GM19240 (cell line): ENCODE measurements at regions not wholly inside any gene's neighbourhood (a gene's known extent, or its start where the extent isn't known, plus 50 kb on each side); places are given as distances from the start of the nearest gene placed in this dataset.

Experiments used
- DNase-seq: peaks from one replicate; pipeline ENCODE4 v3.0.0; 2011; ENCODE audit warnings: low spot score; ENCODE audit not compliant: insufficient read length

- no peak for DNase-seq
Measured at GRCh38 chr9:20117986-20118385, 329.1 kb upstream of the SLC24A2 start.

- no peak for DNase-seq
Measured at GRCh38 chr9:20117482-20117881, 328.6 kb upstream of the SLC24A2 start.

GRCh38 chr9:20114974-20115373 is 326.1 kb upstream of the SLC24A2 start:
- no peak for DNase-seq

- no peak for DNase-seq
Measured at GRCh38 chr9:20112205-20112783, 323.5 kb upstream of the SLC24A2 start.

GRCh38 chr9:20111173-20111843 is 322.5 kb upstream of the SLC24A2 start:
- no peak for DNase-seq

GRCh38 chr9:20095430-20096092 is 306.7 kb upstream of the SLC24A2 start:
- no peak for DNase-seq

GRCh38 chr9:20092561-20092960 is 303.7 kb upstream of the SLC24A2 start:
- DNase-seq = no peak

GRCh38 chr9:20087481-20087880 is 298.6 kb upstream of the SLC24A2 start:
- no peak for DNase-seq

GRCh38 chr9:20085842-20086241 is 297.0 kb upstream of the SLC24A2 start:
- DNase-seq = no peak

GRCh38 chr9:20084125-20084524 is 295.3 kb upstream of the SLC24A2 start:
- no peak for DNase-seq

GRCh38 chr9:20083390-20083789 is 294.6 kb upstream of the SLC24A2 start:
- no peak for DNase-seq

- DNase-seq = no peak
Measured at GRCh38 chr9:20082831-20083230, 294.0 kb upstream of the SLC24A2 start.

- DNase-seq = no peak
Measured at GRCh38 chr9:20082406-20082805, 293.6 kb upstream of the SLC24A2 start.

- DNase-seq = no peak
Measured at GRCh38 chr9:20078246-20078645, 289.4 kb upstream of the SLC24A2 start.

GRCh38 chr9:20074291-20074690 is 285.5 kb upstream of the SLC24A2 start:
- DNase-seq = no peak

- DNase-seq = no peak
Measured at GRCh38 chr9:20070336-20070735, 281.5 kb upstream of the SLC24A2 start.

- no peak for DNase-seq
Measured at GRCh38 chr9:20065796-20066700, 277.2 kb upstream of the SLC24A2 start.

- DNase-seq = no peak
Measured at GRCh38 chr9:20065046-20065445, 276.2 kb upstream of the SLC24A2 start.

GRCh38 chr9:20054734-20055133 is 265.9 kb upstream of the SLC24A2 start:
- DNase-seq = no peak

GRCh38 chr9:20048985-20049384 is 260.1 kb upstream of the SLC24A2 start:
- DNase-seq = no peak

- DNase-seq = no peak
Measured at GRCh38 chr9:20048437-20048836, 259.6 kb upstream of the SLC24A2 start.

- no peak for DNase-seq
Measured at GRCh38 chr9:20044686-20045085, 255.8 kb upstream of the SLC24A2 start.
